Trophoblast cell (in vitro differentiated cells and primary cell): ENCODE measurements at regions not wholly inside any gene's neighbourhood (a gene's known extent, or its start where the extent isn't known, plus 50 kb on each side); places are given as distances from the start of the nearest gene placed in this dataset.

Experiments used
- DNase-seq, 2 donors: peaks; one replicate each; pipeline ENCODE4 v3.0.0-alpha.2; 2016
- H2AFZ ChIP-seq: 2 replicates; pipeline ENCODE4 v1.6.1; 2013; ENCODE audit warnings: low read length, moderate library complexity, mild to moderate bottlenecking; ENCODE audit not compliant: insufficient read depth, poor library complexity
- H2AK5ac ChIP-seq: 2 replicates; pipeline ENCODE4 v1.6.1; 2013; ENCODE audit warnings: mild to moderate bottlenecking, low read length
- H2BK120ac ChIP-seq: 2 replicates; pipeline ENCODE4 v1.6.1; 2013; ENCODE audit warnings: low read length, mild to moderate bottlenecking, moderate library complexity; ENCODE audit not compliant: insufficient read depth, poor library complexity
- H2BK12ac ChIP-seq: 2 replicates; pipeline ENCODE4 v1.6.1; 2013; ENCODE audit warnings: mild to moderate bottlenecking, low read length, moderate library complexity
- H2BK5ac ChIP-seq: 2 replicates; pipeline ENCODE4 v1.6.1; 2013; ENCODE audit warnings: low read length, low read depth, moderate library complexity, mild to moderate bottlenecking; ENCODE audit not compliant: poor library complexity
- H3K14ac ChIP-seq: 2 replicates; pipeline ENCODE4 v1.6.1; 2013; ENCODE audit warnings: mild to moderate bottlenecking, low read length
- H3K18ac ChIP-seq: 2 replicates; pipeline ENCODE4 v1.6.1; 2013; ENCODE audit warnings: mild to moderate bottlenecking, low read length
- H3K23ac ChIP-seq: 2 replicates; pipeline ENCODE4 v1.6.1; 2013; ENCODE audit warnings: low read length
- H3K27ac ChIP-seq: 2 replicates; pipeline ENCODE4 v1.5.1; 2013; ENCODE audit warnings: low read depth, mild to moderate bottlenecking, inconsistent platforms, low read length, moderate library complexity
- H3K27me3 ChIP-seq: 2 replicates; pipeline ENCODE4 v1.6.1; 2013; ENCODE audit warnings: inconsistent platforms, mild to moderate bottlenecking, low read length, moderate library complexity; ENCODE audit not compliant: insufficient read depth
- H3K36me3 ChIP-seq, 2 experiments: 1 replicate in 1 of 2; 2 replicates in 1 of 2; pipeline ENCODE4 v1.6.1; 2013; ENCODE audit warnings: low read length in 2 of 2, mild to moderate bottlenecking in 2 of 2, moderate library complexity in 1 of 2; ENCODE audit not compliant: insufficient read depth in 2 of 2, control insufficient read depth in 1 of 2
- H3K4ac ChIP-seq: 2 replicates; pipeline ENCODE4 v1.6.1; 2013; ENCODE audit warnings: low read depth, mild to moderate bottlenecking, low read length, moderate library complexity
- H3K4me1 ChIP-seq, 2 experiments: 1 replicate in 1 of 2; 2 replicates in 1 of 2; pipeline ENCODE4 v1.6.1; 2013; ENCODE audit warnings: low read length in 2 of 2, mild to moderate bottlenecking in 2 of 2, moderate library complexity in 1 of 2; ENCODE audit not compliant: insufficient read depth in 2 of 2, control insufficient read depth in 1 of 2
- H3K4me2 ChIP-seq: 2 replicates; pipeline ENCODE4 v1.6.1; 2013; ENCODE audit warnings: inconsistent platforms, mild to moderate bottlenecking, low read length, moderate library complexity
- H3K4me3 ChIP-seq: 2 replicates; pipeline ENCODE4 v1.5.1; 2013; ENCODE audit warnings: mild to moderate bottlenecking, low read depth, low read length, inconsistent platforms
- H3K79me1 ChIP-seq: one replicate; pipeline ENCODE4 v1.6.1; 2013; ENCODE audit warnings: low read length
- H3K79me2 ChIP-seq: 2 replicates; pipeline ENCODE4 v1.6.1; 2013; ENCODE audit warnings: low read length, mild to moderate bottlenecking; ENCODE audit not compliant: control insufficient read depth, insufficient read depth, poor library complexity
- H3K9ac ChIP-seq: 2 replicates; pipeline ENCODE4 v1.6.1; 2013; ENCODE audit warnings: mild to moderate bottlenecking, low read length
- H3K9me3 ChIP-seq: 2 replicates; pipeline ENCODE4 v1.6.1; 2013; ENCODE audit warnings: low read depth, mild to moderate bottlenecking, control low read depth, inconsistent platforms, low read length; ENCODE audit not compliant: insufficient read depth
- H4K12ac ChIP-seq: 2 replicates; pipeline ENCODE4 v1.6.1; 2013; ENCODE audit warnings: low read depth, mild to moderate bottlenecking, low read length, moderate library complexity
- H4K8ac ChIP-seq: 2 replicates; pipeline ENCODE4 v1.6.1; 2013; ENCODE audit warnings: low read depth, mild to moderate bottlenecking, low read length, moderate library complexity
- H4K91ac ChIP-seq: one replicate; pipeline ENCODE4 v1.6.1; 2013; ENCODE audit warnings: low read depth, mild to moderate bottlenecking, low read length, moderate library complexity
- WGBS: extraction: QIAGEN DNeasy Blood & Tissue Kit; methylation state at CpG from one replicate; pipeline ENCODE4 v1.1.7; 2013; ENCODE audit warnings: missing lambda C conversion rate; ENCODE audit not compliant: insufficient read length, insufficient coverage; ENCODE audit errors: extremely low coverage; 5-methylcytosine and 5-hydroxymethylcytosine counted together

- no peaks in the 10 kb centered on the region for H3K36me3 ChIP-seq
- no peaks in the 10 kb centered on the region for H3K27me3 ChIP-seq
- H3K14ac ChIP-seq = no peak overlapping the region
- no peak overlapping the region for H3K4me3 ChIP-seq
- no peak overlapping the region for H2BK120ac ChIP-seq
- no peak overlapping the region for H3K23ac ChIP-seq
- H3K79me1 ChIP-seq = no peaks in the 10 kb centered on the region
- no peak overlapping the region for H4K12ac ChIP-seq
- H4K8ac ChIP-seq = no peak overlapping the region
- H3K9ac ChIP-seq = no peak overlapping the region
- H3K4ac ChIP-seq = no peak overlapping the region
- H2BK5ac ChIP-seq = no peak overlapping the region
- no peak overlapping the region for H3K4me2 ChIP-seq
- H3K9me3 ChIP-seq = peaks cover 5% of the 10 kb centered on the region
- no peak overlapping the region for H3K18ac ChIP-seq
- no peak overlapping the region for H4K91ac ChIP-seq
- H2AK5ac ChIP-seq = no peak overlapping the region
- H2BK12ac ChIP-seq = no peak overlapping the region
- no peak overlapping the region for H2AFZ ChIP-seq
- H3K4me1 ChIP-seq = no peaks in the 10 kb centered on the region
- no peak overlapping the region for H3K27ac ChIP-seq
- H3K79me2 ChIP-seq = no peaks in the 10 kb centered on the region
- WGBS = no CpG with 5 or more reads among the region's 4 CpGs
- DNase-seq = no peak
Observed at GRCh38 chr7:118626739-118627138, 402.2 kb downstream of the ANKRD7 start.

- Histone ChIP-seq H3K27ac (no peak overlapping the region), H4K8ac (no peak overlapping the region), H3K9me3 (peaks cover 5% of the 10 kb centered on the region), H2BK120ac (no peak overlapping the region), H3K14ac (no peak overlapping the region), H2BK12ac (no peak overlapping the region), H4K91ac (no peak overlapping the region), H3K4ac (no peak overlapping the region), H3K79me1 (no peaks in the 10 kb centered on the region), H3K4me3 (peak overlapping the region; percentile 24), H3K18ac (no peak overlapping the region), H3K4me2 (no peak overlapping the region), H3K36me3 (no peaks in the 10 kb centered on the region), H2AK5ac (no peak overlapping the region), H3K27me3 (no peaks in the 10 kb centered on the region), H2BK5ac (no peak overlapping the region), H3K4me1 (no peaks in the 10 kb centered on the region), H3K79me2 (no peaks in the 10 kb centered on the region), H3K23ac (no peak overlapping the region), H4K12ac (no peak overlapping the region), H2AFZ (no peak overlapping the region), H3K9ac (no peak overlapping the region)
- DNase-seq = no peak
- no CpG with 5 or more reads among the region's 8 CpGs for WGBS
Observed at GRCh38 chr7:118627467-118627866, 403.0 kb downstream of the ANKRD7 start.

DNA sequence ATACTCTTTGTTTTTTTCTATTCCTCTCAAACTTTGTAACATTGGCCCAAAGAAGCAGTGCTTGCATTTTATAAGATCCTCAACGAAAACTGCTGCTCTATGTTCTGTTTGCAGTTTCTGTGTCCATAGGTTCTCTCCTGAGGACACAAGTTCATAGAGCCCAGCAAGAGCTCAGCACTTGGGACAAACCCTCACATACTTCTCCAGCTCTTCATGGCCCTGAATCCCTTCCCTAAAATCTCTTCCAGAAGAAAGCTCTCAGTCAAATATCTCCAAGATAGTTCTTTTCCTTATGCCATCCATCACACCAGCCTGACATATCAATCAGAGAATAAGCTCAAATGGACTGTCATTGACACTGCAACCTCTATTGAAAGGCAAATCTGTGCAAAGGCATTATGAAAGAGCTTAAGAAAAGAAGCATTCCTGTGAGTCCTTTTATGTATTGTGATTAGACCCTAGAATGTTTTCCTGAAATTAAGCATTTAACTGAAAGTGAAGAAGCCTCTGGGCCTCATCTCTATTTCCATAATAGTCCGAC lies 405.5 kb downstream of the ANKRD7 start:
- Histone ChIP-seq H3K18ac (no peak overlapping the region), H4K8ac (no peak overlapping the region), H3K4ac (no peak overlapping the region), H2BK5ac (no peak overlapping the region), H3K27me3 (no peaks in the 10 kb centered on the region), H3K4me2 (no peak overlapping the region), H3K4me3 (no peak overlapping the region), H4K12ac (no peak overlapping the region), H3K4me1 (no peaks in the 10 kb centered on the region), H3K23ac (no peak overlapping the region), H3K79me1 (no peaks in the 10 kb centered on the region), H2AK5ac (no peak overlapping the region), H3K27ac (no peak overlapping the region), H2BK12ac (no peak overlapping the region), H2AFZ (no peak overlapping the region), H3K14ac (no peak overlapping the region), H3K79me2 (no peaks in the 10 kb centered on the region), H3K9ac (no peak overlapping the region), H3K36me3 (no peaks in the 10 kb centered on the region), H2BK120ac (no peak overlapping the region), H3K9me3 (peaks cover 5% of the 10 kb centered on the region), H4K91ac (no peak overlapping the region)
- WGBS = no CpG with 5 or more reads among the region's 2 CpGs
- no peak for DNase-seq

GRCh38 chr7:118642396-118642795 lies 417.9 kb downstream of the ANKRD7 start:
- H3K4me3 ChIP-seq = no peak overlapping the region

More at GRCh38 chr7:118642396-118642795, 417.9 kb downstream of the ANKRD7 start:
- H4K12ac ChIP-seq = no peak overlapping the region
- H3K4me2 ChIP-seq = no peak overlapping the region
- H2AFZ ChIP-seq = no peak overlapping the region
- H3K4me1 ChIP-seq = no peaks in the 10 kb centered on the region
- no peak overlapping the region for H3K18ac ChIP-seq
- H2BK5ac ChIP-seq = no peak overlapping the region
- no peak overlapping the region for H4K8ac ChIP-seq
- H3K9me3 ChIP-seq = no peaks in the 10 kb centered on the region
- no peak overlapping the region for H2AK5ac ChIP-seq
- no peak overlapping the region for H3K27ac ChIP-seq
- no peak overlapping the region for H3K23ac ChIP-seq
- H3K4ac ChIP-seq = no peak overlapping the region
- H3K79me2 ChIP-seq = no peaks in the 10 kb centered on the region
- H3K36me3 ChIP-seq = no peaks in the 10 kb centered on the region
- no peaks in the 10 kb centered on the region for H3K27me3 ChIP-seq
- WGBS = no CpG with 5 or more reads among the region's 2 CpGs
- H2BK12ac ChIP-seq = no peak overlapping the region
- H3K9ac ChIP-seq = no peak overlapping the region
- no peak overlapping the region for H4K91ac ChIP-seq
- H2BK120ac ChIP-seq = no peak overlapping the region
- H3K79me1 ChIP-seq = no peaks in the 10 kb centered on the region
- H3K14ac ChIP-seq = no peak overlapping the region
- no peak for DNase-seq
